HL-60 (cell line): ENCODE measurements at regions not wholly inside any gene's neighbourhood (a gene's known extent, or its start where the extent isn't known, plus 50 kb on each side); places are given as distances from the start of the nearest gene placed in this dataset.

Experiments
- TF ChIP-seq, protein P1 (sequence below): IDR thresholded peaks from one replicate; pipeline ENCODE4 v1.5.1; 2011; ENCODE audit warnings: low read length, control low read depth, inconsistent platforms; ENCODE audit not compliant: insufficient read depth
- TF ChIP-seq, protein P2 (sequence below): IDR thresholded peaks from 2 replicates; pipeline ENCODE4 v1.6.1; 2012; ENCODE audit warnings: low read depth; ENCODE audit not compliant: insufficient replicate concordance

DNA sequence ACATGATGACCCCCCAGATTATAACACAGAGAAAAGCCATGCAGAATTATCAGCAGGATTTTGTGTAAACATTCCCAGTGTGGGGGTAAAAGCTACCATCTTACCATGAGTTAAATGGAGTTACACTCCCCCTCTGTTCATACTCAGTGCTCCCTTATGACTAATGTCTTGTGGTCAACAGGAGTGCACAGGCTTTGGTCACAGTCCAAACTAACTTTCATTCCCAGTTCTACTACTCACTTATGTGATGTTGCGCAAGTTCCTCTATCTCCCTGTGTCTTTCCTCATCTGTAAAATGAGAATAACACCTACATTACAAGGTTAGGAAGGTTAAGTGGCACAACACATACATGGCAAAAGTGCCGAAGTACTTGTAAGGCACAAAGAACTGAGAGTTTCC is 277.9 kb downstream of the RBM26 start:
- TF ChIP-seq, protein P1, sequence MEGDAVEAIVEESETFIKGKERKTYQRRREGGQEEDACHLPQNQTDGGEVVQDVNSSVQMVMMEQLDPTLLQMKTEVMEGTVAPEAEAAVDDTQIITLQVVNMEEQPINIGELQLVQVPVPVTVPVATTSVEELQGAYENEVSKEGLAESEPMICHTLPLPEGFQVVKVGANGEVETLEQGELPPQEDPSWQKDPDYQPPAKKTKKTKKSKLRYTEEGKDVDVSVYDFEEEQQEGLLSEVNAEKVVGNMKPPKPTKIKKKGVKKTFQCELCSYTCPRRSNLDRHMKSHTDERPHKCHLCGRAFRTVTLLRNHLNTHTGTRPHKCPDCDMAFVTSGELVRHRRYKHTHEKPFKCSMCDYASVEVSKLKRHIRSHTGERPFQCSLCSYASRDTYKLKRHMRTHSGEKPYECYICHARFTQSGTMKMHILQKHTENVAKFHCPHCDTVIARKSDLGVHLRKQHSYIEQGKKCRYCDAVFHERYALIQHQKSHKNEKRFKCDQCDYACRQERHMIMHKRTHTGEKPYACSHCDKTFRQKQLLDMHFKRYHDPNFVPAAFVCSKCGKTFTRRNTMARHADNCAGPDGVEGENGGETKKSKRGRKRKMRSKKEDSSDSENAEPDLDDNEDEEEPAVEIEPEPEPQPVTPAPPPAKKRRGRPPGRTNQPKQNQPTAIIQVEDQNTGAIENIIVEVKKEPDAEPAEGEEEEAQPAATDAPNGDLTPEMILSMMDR: no peak
- TF ChIP-seq, protein P2, sequence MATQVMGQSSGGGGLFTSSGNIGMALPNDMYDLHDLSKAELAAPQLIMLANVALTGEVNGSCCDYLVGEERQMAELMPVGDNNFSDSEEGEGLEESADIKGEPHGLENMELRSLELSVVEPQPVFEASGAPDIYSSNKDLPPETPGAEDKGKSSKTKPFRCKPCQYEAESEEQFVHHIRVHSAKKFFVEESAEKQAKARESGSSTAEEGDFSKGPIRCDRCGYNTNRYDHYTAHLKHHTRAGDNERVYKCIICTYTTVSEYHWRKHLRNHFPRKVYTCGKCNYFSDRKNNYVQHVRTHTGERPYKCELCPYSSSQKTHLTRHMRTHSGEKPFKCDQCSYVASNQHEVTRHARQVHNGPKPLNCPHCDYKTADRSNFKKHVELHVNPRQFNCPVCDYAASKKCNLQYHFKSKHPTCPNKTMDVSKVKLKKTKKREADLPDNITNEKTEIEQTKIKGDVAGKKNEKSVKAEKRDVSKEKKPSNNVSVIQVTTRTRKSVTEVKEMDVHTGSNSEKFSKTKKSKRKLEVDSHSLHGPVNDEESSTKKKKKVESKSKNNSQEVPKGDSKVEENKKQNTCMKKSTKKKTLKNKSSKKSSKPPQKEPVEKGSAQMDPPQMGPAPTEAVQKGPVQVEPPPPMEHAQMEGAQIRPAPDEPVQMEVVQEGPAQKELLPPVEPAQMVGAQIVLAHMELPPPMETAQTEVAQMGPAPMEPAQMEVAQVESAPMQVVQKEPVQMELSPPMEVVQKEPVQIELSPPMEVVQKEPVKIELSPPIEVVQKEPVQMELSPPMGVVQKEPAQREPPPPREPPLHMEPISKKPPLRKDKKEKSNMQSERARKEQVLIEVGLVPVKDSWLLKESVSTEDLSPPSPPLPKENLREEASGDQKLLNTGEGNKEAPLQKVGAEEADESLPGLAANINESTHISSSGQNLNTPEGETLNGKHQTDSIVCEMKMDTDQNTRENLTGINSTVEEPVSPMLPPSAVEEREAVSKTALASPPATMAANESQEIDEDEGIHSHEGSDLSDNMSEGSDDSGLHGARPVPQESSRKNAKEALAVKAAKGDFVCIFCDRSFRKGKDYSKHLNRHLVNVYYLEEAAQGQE: no peak
